ENCODE measurements at regions not wholly inside any gene's neighbourhood (a gene's known extent, or its start where the extent isn't known, plus 50 kb on each side); places are given as distances from the start of the nearest gene placed in this dataset.

GRCh38 chr6:103908898-103909297 lies 950.8 kb downstream of the HACE1 start:
- no peak for TF ChIP-seq CTCF (IDR thresholded peaks at IDR 0.05; ENCODE audit: control insufficient read depth, extremely low read depth, insufficient read depth)
- H3K4me3 ChIP-seq (ENCODE audit: low read depth, low read length): no peak overlapping the region

GRCh38 chr6:103895136-103895535 lies 964.6 kb downstream of the HACE1 start:
- no peak for TF ChIP-seq CTCF (IDR thresholded peaks at IDR 0.05; ENCODE audit: control insufficient read depth, extremely low read depth, insufficient read depth)
- H3K4me3 ChIP-seq (ENCODE audit: low read depth, low read length): no peak overlapping the region
- DNase-seq (ENCODE audit: low read depth): no peak

More at GRCh38 chr6:103908898-103909297, 950.8 kb downstream of the HACE1 start:
- DNase-seq (ENCODE audit: low read depth): no peak

- TF ChIP-seq CTCF (IDR thresholded peaks at IDR 0.05; ENCODE audit: control insufficient read depth, extremely low read depth, insufficient read depth): no peak
- DNase-seq (ENCODE audit: low read depth): no peak
- no peak overlapping the region for H3K4me3 ChIP-seq (ENCODE audit: low read depth, low read length)
Observed at GRCh38 chr6:103893141-103893581, 966.6 kb downstream of the HACE1 start.

- no peak for TF ChIP-seq CTCF (IDR thresholded peaks at IDR 0.05; ENCODE audit: control insufficient read depth, extremely low read depth, insufficient read depth)
- no peak overlapping the region for H3K4me3 ChIP-seq (ENCODE audit: low read depth, low read length)
- no peak for DNase-seq (ENCODE audit: low read depth)
Observed at GRCh38 chr6:103886951-103887350, 972.8 kb downstream of the HACE1 start.

GRCh38 chr6:103885446-103885845 lies 974.3 kb downstream of the HACE1 start:
- DNase-seq (ENCODE audit: low read depth): no peak
- TF ChIP-seq CTCF (IDR thresholded peaks at IDR 0.05; ENCODE audit: control insufficient read depth, extremely low read depth, insufficient read depth): no peak
- no peak overlapping the region for H3K4me3 ChIP-seq (ENCODE audit: low read depth, low read length)

GRCh38 chr6:103879800-103880199 lies 979.9 kb downstream of the HACE1 start:
- H3K4me3 ChIP-seq (ENCODE audit: low read depth, low read length): no peak overlapping the region
- DNase-seq (ENCODE audit: low read depth): no peak
- no peak for TF ChIP-seq CTCF (IDR thresholded peaks at IDR 0.05; ENCODE audit: control insufficient read depth, extremely low read depth, insufficient read depth)

- no peak for TF ChIP-seq CTCF (IDR thresholded peaks at IDR 0.05; ENCODE audit: control insufficient read depth, extremely low read depth, insufficient read depth)
- no peak for DNase-seq (ENCODE audit: low read depth)
- H3K4me3 ChIP-seq (ENCODE audit: low read depth, low read length): no peak overlapping the region
Observed at GRCh38 chr6:103875221-103875620, 984.5 kb downstream of the HACE1 start.

All from LNCaP clone FGC (cell line).